T47D (cell line): ENCODE measurements at regions not wholly inside any gene's neighbourhood (a gene's known extent, or its start where the extent isn't known, plus 50 kb on each side); places are given as distances from the start of the nearest gene placed in this dataset.
A peak's percentile ranks its signal among the peaks of the same experiment; 100 is the strongest.
"Not testable (repeated sequence)": the region's sequence is repeated elsewhere in the genome, so short reads cannot be mapped to it uniquely, and the experiment has no call there.

ENCODE experiments used
- DNase-seq, 2 experiments: peaks; one replicate each; pipeline versions ENCODE4 v3.0.0 to v3.0.0-alpha.2; 2011 to 2012; ENCODE audit warnings: low read depth in 1 of 2, low spot score in 1 of 2
- JUND ChIP-seq: IDR thresholded peaks from 2 replicates; pipeline ENCODE4 v1.6.1; 2012; ENCODE audit warnings: low read depth
- in situ Hi-C: cut with HindIII; loops from 2 replicates; pipeline ENCODE4 v1.10.0; 2016; ENCODE audit warnings: low sequenced_read_pairs, low pct_unique_long_range_greater_than_20kb

GRCh38 chr3:5891711-5892110 is 704.2 kb downstream of the EDEM1 start:
- peak; percentile 10 to 73 for DNase-seq
- in situ Hi-C loops, result no loop called here
- TF ChIP-seq JUND, result no peak

GRCh38 chr3:5898106-5898505 is 710.6 kb downstream of the EDEM1 start:
- in situ Hi-C loops, result no loop called here
- no peak for TF ChIP-seq JUND
- DNase-seq, result no peak

GRCh38 chr3:5899014-5899761 is 711.7 kb downstream of the EDEM1 start:
- in situ Hi-C loops, result no loop called here
- DNase-seq, result no peak
- no peak for TF ChIP-seq JUND

- no peak for TF ChIP-seq JUND
- DNase-seq, result no peak
- in situ Hi-C loops, result no loop called here
Observed at GRCh38 chr3:5917932-5918331, 730.4 kb downstream of the EDEM1 start.

GRCh38 chr3:5918626-5919025 is 731.1 kb downstream of the EDEM1 start:
- in situ Hi-C loops, result no loop called here
- no peak for TF ChIP-seq JUND
- DNase-seq, result no peak

GRCh38 chr3:5929027-5929426 is 741.5 kb downstream of the EDEM1 start:
- DNase-seq, result no peak
- in situ Hi-C loops, result no loop called here
- no peak for TF ChIP-seq JUND

GRCh38 chr3:5944061-5944460 is 756.6 kb downstream of the EDEM1 start:
- in situ Hi-C loops, DNase-seq: not testable (repeated sequence)

GRCh38 chr3:5948084-5948483 is 760.6 kb downstream of the EDEM1 start:
- no peak for TF ChIP-seq JUND
- no peak for DNase-seq
- in situ Hi-C loops, result no loop called here

- in situ Hi-C loops, result no loop called here
- no peak for DNase-seq
- no peak for TF ChIP-seq JUND
Observed at GRCh38 chr3:5951026-5951425, 763.5 kb downstream of the EDEM1 start.

- in situ Hi-C loops, result no loop called here
- DNase-seq, result peak in 1 of 2 experiments; percentile 53
Observed at GRCh38 chr3:5972586-5972985, 785.1 kb downstream of the EDEM1 start.

GRCh38 chr3:5974630-5975322 is 787.3 kb downstream of the EDEM1 start:
- in situ Hi-C loops, result no loop called here
- no peak for DNase-seq
- TF ChIP-seq JUND, result no peak

More at GRCh38 chr3:5972586-5972985, 785.1 kb downstream of the EDEM1 start:
- TF ChIP-seq JUND, result no peak

- TF ChIP-seq JUND, result no peak
- DNase-seq, result no peak
- in situ Hi-C loops, result no loop called here
Observed at GRCh38 chr3:5977331-5977730, 789.8 kb downstream of the EDEM1 start.

GRCh38 chr3:5980475-5980874 is 793.0 kb downstream of the EDEM1 start:
- TF ChIP-seq JUND, result no peak
- in situ Hi-C loops, result no loop called here
- DNase-seq, result no peak
